ENCODE measurements at regions not wholly inside any gene's neighbourhood (a gene's known extent, or its start where the extent isn't known, plus 50 kb on each side); places are given as distances from the start of the nearest gene placed in this dataset.
A peak's percentile ranks its signal among the peaks of the same experiment; 100 is the strongest.

DNA sequence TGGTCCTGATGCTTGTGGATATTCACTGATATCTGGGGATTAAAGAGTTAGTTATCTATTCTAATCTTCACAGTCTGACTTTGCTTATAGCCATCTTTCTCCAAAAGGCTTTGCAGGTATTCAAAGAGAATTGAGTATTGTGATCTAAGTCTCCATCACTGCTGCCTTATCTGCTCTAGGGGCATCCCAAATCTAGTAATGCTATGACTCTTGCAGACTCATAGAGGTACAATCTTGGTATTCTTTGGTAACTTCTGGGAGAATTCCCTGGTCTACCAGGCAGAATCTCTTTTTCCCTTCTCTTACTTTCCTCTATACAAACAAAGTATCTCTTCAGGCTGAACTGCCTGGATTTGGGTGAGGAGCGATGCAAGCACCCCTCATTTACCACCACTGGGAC lies 746.3 kb downstream of the JRKL start:
- Histone ChIP-seq H3K27ac (ENCODE audit: low read length) (no peak overlapping the region), H2AFZ (ENCODE audit: low read length) (no peak overlapping the region), H3K36me3 (ENCODE audit: low read depth, low read length) (no peaks in the 10 kb centered on the region), H3F3A (ENCODE audit: low read length, unreplicated experiment) (no peaks in the 10 kb centered on the region), H3K27me3 (ENCODE audit: low read length) (no peaks in the 10 kb centered on the region), H3K9ac (ENCODE audit: low read length) (no peak overlapping the region), H3K79me2 (ENCODE audit: low read length) (no peaks in the 10 kb centered on the region), H3K4me2 (ENCODE audit: low read length) (no peak overlapping the region), H3K9me2 (replicated peaks; ENCODE audit: low read length) (no peaks in the 10 kb centered on the region), H3K4me3 (ENCODE audit: low read length) (no peak overlapping the region), H3K4me1 (ENCODE audit: insufficient read depth, low read length) (no peaks in the 10 kb centered on the region), H4K20me1 (ENCODE audit: low read length) (no peaks in the 10 kb centered on the region), H3K9me3 (ENCODE audit: low read length) (no peaks in the 10 kb centered on the region)
- TF ChIP-seq EZH2phosphoT487 (IDR thresholded peaks at IDR 0.05; ENCODE audit: borderline replicate concordance, low read length) (no peak), EZH2 (IDR thresholded peaks at IDR 0.05; ENCODE audit: low read length, unreplicated experiment) (no peak)
- TF ChIP-seq, protein P1, sequence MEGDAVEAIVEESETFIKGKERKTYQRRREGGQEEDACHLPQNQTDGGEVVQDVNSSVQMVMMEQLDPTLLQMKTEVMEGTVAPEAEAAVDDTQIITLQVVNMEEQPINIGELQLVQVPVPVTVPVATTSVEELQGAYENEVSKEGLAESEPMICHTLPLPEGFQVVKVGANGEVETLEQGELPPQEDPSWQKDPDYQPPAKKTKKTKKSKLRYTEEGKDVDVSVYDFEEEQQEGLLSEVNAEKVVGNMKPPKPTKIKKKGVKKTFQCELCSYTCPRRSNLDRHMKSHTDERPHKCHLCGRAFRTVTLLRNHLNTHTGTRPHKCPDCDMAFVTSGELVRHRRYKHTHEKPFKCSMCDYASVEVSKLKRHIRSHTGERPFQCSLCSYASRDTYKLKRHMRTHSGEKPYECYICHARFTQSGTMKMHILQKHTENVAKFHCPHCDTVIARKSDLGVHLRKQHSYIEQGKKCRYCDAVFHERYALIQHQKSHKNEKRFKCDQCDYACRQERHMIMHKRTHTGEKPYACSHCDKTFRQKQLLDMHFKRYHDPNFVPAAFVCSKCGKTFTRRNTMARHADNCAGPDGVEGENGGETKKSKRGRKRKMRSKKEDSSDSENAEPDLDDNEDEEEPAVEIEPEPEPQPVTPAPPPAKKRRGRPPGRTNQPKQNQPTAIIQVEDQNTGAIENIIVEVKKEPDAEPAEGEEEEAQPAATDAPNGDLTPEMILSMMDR (conservative IDR thresholded peaks at IDR 0.05; ENCODE audit: low read depth, low read length), result no peak
- DNase-seq (no peak), ATAC-seq (no peak)
- ChIA-PET POLR2A (ENCODE audit: unreplicated experiment) (no interaction called here), CTCF (no interaction called here)
- BruUV-seq (replicated peaks), result no TSS peak
- intact Hi-C loops (cut with micrococcal nuclease), result no loop called here

DNA sequence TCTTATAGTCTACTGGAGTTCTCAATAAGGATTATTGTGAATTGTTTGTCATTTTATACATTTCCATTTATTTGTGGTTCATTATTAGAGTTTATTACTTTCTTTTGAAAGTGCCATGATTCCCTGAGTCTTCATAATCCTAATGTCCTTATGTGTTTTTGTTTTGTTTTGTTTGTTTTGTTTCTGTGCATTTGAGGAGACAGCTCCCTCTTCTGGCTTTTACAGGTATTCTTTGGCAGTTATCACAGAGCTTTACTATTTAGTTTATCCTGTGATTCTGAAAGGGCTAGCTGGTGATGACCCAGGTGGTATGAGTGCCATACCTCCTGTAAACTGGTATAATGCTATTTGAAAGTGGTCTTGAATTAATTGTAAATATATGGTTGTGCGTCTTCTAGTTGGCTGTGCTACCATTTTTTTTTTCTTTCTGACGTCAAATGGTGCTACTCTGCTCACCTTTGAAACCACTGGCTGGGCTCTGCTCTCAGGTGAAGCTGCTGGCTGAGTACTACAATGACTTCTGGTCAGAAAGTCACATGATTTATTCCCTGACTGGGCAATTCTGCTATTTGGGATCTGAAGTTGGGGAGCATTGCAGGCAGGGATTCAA lies 751.2 kb downstream of the JRKL start:
- no peak overlapping the region for H3K9ac ChIP-seq (ENCODE audit: low read length)
- DNase-seq (peak; percentile 43), ATAC-seq (no peak; the same call in 1 of the 2 replicates)

DNA sequence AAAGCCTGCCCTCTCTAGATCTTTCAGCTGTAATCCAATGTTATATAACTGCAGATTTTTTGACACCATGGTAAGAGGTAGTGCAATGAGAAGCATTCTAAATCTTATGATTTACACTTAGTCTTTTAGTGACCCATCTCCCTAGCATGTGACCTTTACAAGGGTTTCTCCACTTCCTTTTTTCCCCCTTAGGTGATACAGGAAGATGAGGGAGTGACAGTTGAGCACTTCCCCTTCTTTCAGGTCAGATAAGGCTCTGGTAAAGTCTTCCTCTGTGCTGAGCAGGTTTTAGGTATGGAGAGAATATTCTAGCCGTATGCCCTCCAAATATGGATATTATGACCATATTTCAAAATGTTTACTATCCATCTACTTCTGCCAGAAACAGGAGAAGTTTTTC lies 753.6 kb downstream of the JRKL start:
- H3K36me3 ChIP-seq (ENCODE audit: low read depth, low read length), result no peaks in the 10 kb centered on the region
- TF ChIP-seq EZH2phosphoT487 (IDR thresholded peaks at IDR 0.05; ENCODE audit: borderline replicate concordance, low read length) (no peak), EZH2 (IDR thresholded peaks at IDR 0.05; ENCODE audit: low read length, unreplicated experiment) (no peak)
- TF ChIP-seq, protein P1 (conservative IDR thresholded peaks at IDR 0.05; ENCODE audit: low read depth, low read length), result no peak
- POLR2A ChIA-PET (ENCODE audit: unreplicated experiment), result no interaction called here
- no peaks in the 10 kb centered on the region for H3K27me3 ChIP-seq (ENCODE audit: low read length)
- no TSS peak for BruUV-seq (replicated peaks)
- H3K4me3 ChIP-seq (ENCODE audit: low read length), result no peak overlapping the region
- H3K9me2 ChIP-seq (replicated peaks; ENCODE audit: low read length), result no peaks in the 10 kb centered on the region
- intact Hi-C loops (cut with micrococcal nuclease), result no loop called here
- H3K9me3 ChIP-seq (ENCODE audit: low read length), result no peaks in the 10 kb centered on the region
- H4K20me1 ChIP-seq (ENCODE audit: low read length), result no peaks in the 10 kb centered on the region
- DNase-seq (no peak), ATAC-seq (no peak)
- H3K4me1 ChIP-seq (ENCODE audit: insufficient read depth, low read length), result no peaks in the 10 kb centered on the region
- no peak overlapping the region for H2AFZ ChIP-seq (ENCODE audit: low read length)
- no peaks in the 10 kb centered on the region for H3K79me2 ChIP-seq (ENCODE audit: low read length)
- no peaks in the 10 kb centered on the region for H3F3A ChIP-seq (ENCODE audit: low read length, unreplicated experiment)
- no peak overlapping the region for H3K9ac ChIP-seq (ENCODE audit: low read length)
- CTCF ChIA-PET, result interaction anchor here (0.6 kb wide), 1 partner anchor 680 kb away, joined by 3 read pairs; no protein-coding TSS in a partner anchor
- H3K27ac ChIP-seq (ENCODE audit: low read length), result no peak overlapping the region
- no peak overlapping the region for H3K4me2 ChIP-seq (ENCODE audit: low read length)

More for the DNA sequence above, 751.2 kb downstream of the JRKL start:
- Histone ChIP-seq H3K4me1 (ENCODE audit: insufficient read depth, low read length) (no peaks in the 10 kb centered on the region), H2AFZ (ENCODE audit: low read length) (no peak overlapping the region), H4K20me1 (ENCODE audit: low read length) (no peaks in the 10 kb centered on the region), H3K79me2 (ENCODE audit: low read length) (no peaks in the 10 kb centered on the region), H3K9me2 (replicated peaks; ENCODE audit: low read length) (no peaks in the 10 kb centered on the region), H3K9me3 (ENCODE audit: low read length) (no peaks in the 10 kb centered on the region), H3K27ac (ENCODE audit: low read length) (no peak overlapping the region), H3K4me2 (ENCODE audit: low read length) (no peak overlapping the region), H3K27me3 (ENCODE audit: low read length) (no peaks in the 10 kb centered on the region), H3K4me3 (ENCODE audit: low read length) (no peak overlapping the region), H3K36me3 (ENCODE audit: low read depth, low read length) (no peaks in the 10 kb centered on the region), H3F3A (ENCODE audit: low read length, unreplicated experiment) (no peaks in the 10 kb centered on the region)
- intact Hi-C loops (cut with micrococcal nuclease), result no loop called here
- POLR2A ChIA-PET (ENCODE audit: unreplicated experiment), result no interaction called here
- CTCF ChIA-PET, result interaction anchor here (0.6 to 1.5 kb wide), 2 partner anchors 677 to 678 kb away, joined by 3 to 32 read pairs; no protein-coding TSS in a partner anchor
- TF ChIP-seq, protein P1 (conservative IDR thresholded peaks at IDR 0.05; ENCODE audit: low read depth, low read length), result peak; percentile 81
- TF ChIP-seq EZH2phosphoT487 (IDR thresholded peaks at IDR 0.05; ENCODE audit: borderline replicate concordance, low read length), result no peak
- no TSS peak for BruUV-seq (replicated peaks)
